Stimulated activated naive CD8-positive, alpha-beta T cell treated with anti-CD3 and anti-CD28 coated beads, Interleukin-15, amount 100 ng/mL, for 72 hours (primary cell): ENCODE measurements at regions not wholly inside any gene's neighbourhood (a gene's known extent, or its start where the extent isn't known, plus 50 kb on each side); places are given as distances from the start of the nearest gene placed in this dataset.
"Not testable (repeated sequence)": the region's sequence is repeated elsewhere in the genome, so short reads cannot be mapped to it uniquely, and the experiment has no call there.

ENCODE experiments used
- ATAC-seq: fragments of 150-1000 bp; cut with Tn5 transposase; 2 replicates; pipeline ENCODE4 v1.10.0; 2021; ENCODE audit warnings: mild to moderate bottlenecking, moderate library complexity
- DNase-seq, 2 donors: peaks; one replicate each; pipeline ENCODE4 v3.0.0; 2021 to 2022
- H3K27ac Mint-ChIP-seq, 2 donors: one replicate each; pipeline ENCODE4 v1.8.0; 2022; ENCODE audit warnings: mild to moderate bottlenecking in 2 of 2, mixed read lengths in 2 of 2, moderate library complexity in 2 of 2
- H3K27me3 Mint-ChIP-seq: one replicate; pipeline ENCODE4 v1.8.0; 2022; ENCODE audit warnings: mixed read lengths
- H3K4me1 Mint-ChIP-seq: one replicate; pipeline ENCODE4 v1.8.0; 2022; ENCODE audit warnings: mild to moderate bottlenecking, mixed read lengths
- H3K4me3 Mint-ChIP-seq, 2 donors: one replicate each; pipeline ENCODE4 v1.8.0; 2022; ENCODE audit warnings: mild to moderate bottlenecking in 2 of 2, mixed read lengths in 2 of 2, moderate library complexity in 1 of 2
- H3K9me3 Mint-ChIP-seq, 2 donors: one replicate each; pipeline ENCODE4 v1.8.0; 2022; ENCODE audit warnings: mixed read lengths in 2 of 2

- no peak overlapping the region for H3K4me3 Mint-ChIP-seq
- H3K4me1 Mint-ChIP-seq: no peaks in the 10 kb centered on the region
- H3K27ac Mint-ChIP-seq: no peak overlapping the region
- ATAC-seq: no peak
- H3K27me3 Mint-ChIP-seq: no peaks in the 10 kb centered on the region
- DNase-seq: no peak
- no peaks in the 10 kb centered on the region for H3K9me3 Mint-ChIP-seq
These were observed 585.7 kb downstream of the TENT5A start for GRCh38 chr6:81166770-81167169.

- no peak overlapping the region for H3K27ac Mint-ChIP-seq
- no peaks in the 10 kb centered on the region for H3K4me1 Mint-ChIP-seq
- H3K9me3 Mint-ChIP-seq: peaks cover 0 to 6% of the 10 kb centered on the region in 2 donors
- no peak for DNase-seq
- no peaks in the 10 kb centered on the region for H3K27me3 Mint-ChIP-seq
- H3K4me3 Mint-ChIP-seq: no peak overlapping the region
- ATAC-seq: no peak
These were observed 593.5 kb downstream of the TENT5A start for GRCh38 chr6:81158956-81159355.

GRCh38 chr6:81148751-81149150 is 603.7 kb downstream of the TENT5A start:
- no peaks in the 10 kb centered on the region for H3K27me3 Mint-ChIP-seq
- peaks cover 7 to 23% of the 10 kb centered on the region in 2 donors for H3K9me3 Mint-ChIP-seq
- no peaks in the 10 kb centered on the region for H3K4me1 Mint-ChIP-seq

GRCh38 chr6:81145506-81145905 is 607.0 kb downstream of the TENT5A start:
- Mint-ChIP-seq H3K27me3 (no peaks in the 10 kb centered on the region), H3K4me3 (no peak overlapping the region), H3K27ac (no peak overlapping the region), H3K9me3 (peaks cover under 1 to 14% of the 10 kb centered on the region in 2 donors), H3K4me1 (no peaks in the 10 kb centered on the region)
- DNase-seq: no peak
- ATAC-seq: no peak

More at GRCh38 chr6:81148751-81149150, 603.7 kb downstream of the TENT5A start:
- Mint-ChIP-seq H3K27ac (no peak overlapping the region), H3K4me3 (no peak overlapping the region)
- no peak for DNase-seq
- ATAC-seq: no peak

GRCh38 chr6:81144346-81144745 is 608.1 kb downstream of the TENT5A start:
- Mint-ChIP-seq H3K27ac (no peak overlapping the region), H3K27me3 (no peaks in the 10 kb centered on the region), H3K4me1 (no peaks in the 10 kb centered on the region), H3K9me3 (peaks cover 8 to 22% of the 10 kb centered on the region in 2 donors), H3K4me3 (no peak overlapping the region)
- ATAC-seq (no peak), DNase-seq (no peak)

- Mint-ChIP-seq H3K27me3 (no peaks in the 10 kb centered on the region), H3K4me3 (no peak overlapping the region)
These were observed 614.2 kb downstream of the TENT5A start for GRCh38 chr6:81138236-81138635.

GRCh38 chr6:81130969-81131368 is 621.5 kb downstream of the TENT5A start:
- no peak overlapping the region for H3K4me3 Mint-ChIP-seq
- no peaks in the 10 kb centered on the region for H3K4me1 Mint-ChIP-seq
- ATAC-seq (no peak), DNase-seq (no peak)
- H3K9me3 Mint-ChIP-seq: no peaks in the 10 kb centered on the region
- no peaks in the 10 kb centered on the region for H3K27me3 Mint-ChIP-seq
- H3K27ac Mint-ChIP-seq: no peak overlapping the region

More at GRCh38 chr6:81138236-81138635, 614.2 kb downstream of the TENT5A start:
- DNase-seq (no peak), ATAC-seq (no peak)
- no peaks in the 10 kb centered on the region for H3K4me1 Mint-ChIP-seq
- H3K27ac Mint-ChIP-seq: no peak overlapping the region
- peaks cover 13 to 35% of the 10 kb centered on the region in 2 donors for H3K9me3 Mint-ChIP-seq

- Mint-ChIP-seq H3K9me3 (no peaks in the 10 kb centered on the region), H3K27ac (no peak overlapping the region), H3K4me3 (no peak overlapping the region), H3K4me1 (no peaks in the 10 kb centered on the region), H3K27me3 (no peaks in the 10 kb centered on the region)
- no peak for ATAC-seq
- no peak for DNase-seq
These were observed 622.4 kb downstream of the TENT5A start for GRCh38 chr6:81130061-81130460.

- no peaks in the 10 kb centered on the region for H3K9me3 Mint-ChIP-seq
- ATAC-seq (no peak), DNase-seq (no peak)
- H3K4me1 Mint-ChIP-seq: no peaks in the 10 kb centered on the region
- no peak overlapping the region for H3K4me3 Mint-ChIP-seq
- no peaks in the 10 kb centered on the region for H3K27me3 Mint-ChIP-seq
- H3K27ac Mint-ChIP-seq: no peak overlapping the region
These were observed 623.8 kb downstream of the TENT5A start for GRCh38 chr6:81128671-81129070.

GRCh38 chr6:81126150-81126549 is 626.3 kb downstream of the TENT5A start:
- Mint-ChIP-seq H3K9me3 (no peaks in the 10 kb centered on the region), H3K27me3 (no peaks in the 10 kb centered on the region), H3K4me1 (no peaks in the 10 kb centered on the region), H3K27ac (no peak overlapping the region), H3K4me3 (no peak overlapping the region)
- DNase-seq: no peak
- ATAC-seq: no peak

- Mint-ChIP-seq H3K4me3 (no peak overlapping the region), H3K9me3 (peaks cover 8 to 14% of the 10 kb centered on the region in 2 donors), H3K27ac (no peak overlapping the region), H3K4me1 (no peaks in the 10 kb centered on the region), H3K27me3 (no peaks in the 10 kb centered on the region)
- DNase-seq (no peak), ATAC-seq (no peak)
These were observed 632.2 kb downstream of the TENT5A start for GRCh38 chr6:81120280-81120679.

GRCh38 chr6:81105998-81106397 is 646.5 kb downstream of the TENT5A start:
- DNase-seq (no peak), ATAC-seq (no peak)
- no peak overlapping the region for H3K27ac Mint-ChIP-seq
- no peaks in the 10 kb centered on the region for H3K27me3 Mint-ChIP-seq
- H3K4me3 Mint-ChIP-seq: no peak overlapping the region
- peaks cover 9 to 11% of the 10 kb centered on the region in 2 donors for H3K9me3 Mint-ChIP-seq
- H3K4me1 Mint-ChIP-seq: no peaks in the 10 kb centered on the region

GRCh38 chr6:81098109-81098814 is 654.2 kb downstream of the TENT5A start:
- H3K27me3 Mint-ChIP-seq: no peaks in the 10 kb centered on the region
- no peak overlapping the region for H3K4me3 Mint-ChIP-seq
- peaks cover 3 to 5% of the 10 kb centered on the region in 2 donors for H3K9me3 Mint-ChIP-seq
- H3K27ac Mint-ChIP-seq: no peak overlapping the region
- ATAC-seq (no peak), DNase-seq (no peak)
- no peaks in the 10 kb centered on the region for H3K4me1 Mint-ChIP-seq

- not testable (repeated sequence) for H3K4me3 Mint-ChIP-seq, H3K9me3 Mint-ChIP-seq, DNase-seq, H3K4me1 Mint-ChIP-seq, ATAC-seq, H3K27ac Mint-ChIP-seq, H3K27me3 Mint-ChIP-seq
These were observed 656.0 kb downstream of the TENT5A start for GRCh38 chr6:81096464-81096863.

- no peak for ATAC-seq
- H3K27ac Mint-ChIP-seq: no peak overlapping the region
- no peaks in the 10 kb centered on the region for H3K9me3 Mint-ChIP-seq
- H3K4me1 Mint-ChIP-seq: no peaks in the 10 kb centered on the region
- no peak overlapping the region for H3K4me3 Mint-ChIP-seq
- H3K27me3 Mint-ChIP-seq: no peaks in the 10 kb centered on the region
- DNase-seq: no peak
These were observed 659.4 kb downstream of the TENT5A start for GRCh38 chr6:81093051-81093450.

- Mint-ChIP-seq H3K9me3 (no peaks in the 10 kb centered on the region), H3K4me1 (no peaks in the 10 kb centered on the region), H3K27ac (no peak overlapping the region), H3K4me3 (no peak overlapping the region), H3K27me3 (no peaks in the 10 kb centered on the region)
- ATAC-seq (no peak), DNase-seq (no peak)
These were observed 664.3 kb downstream of the TENT5A start for GRCh38 chr6:81088145-81088544.

- no peaks in the 10 kb centered on the region for H3K9me3 Mint-ChIP-seq
- ATAC-seq: no peak
- no peaks in the 10 kb centered on the region for H3K27me3 Mint-ChIP-seq
- no peak overlapping the region for H3K4me3 Mint-ChIP-seq
- no peak overlapping the region for H3K27ac Mint-ChIP-seq
- no peaks in the 10 kb centered on the region for H3K4me1 Mint-ChIP-seq
- DNase-seq: no peak
These were observed 665.5 kb downstream of the TENT5A start for GRCh38 chr6:81086991-81087390.
